Hippocampal formation (tissue), 2 donors: ENCODE measurements at regions not wholly inside any gene's neighbourhood (a gene's known extent, or its start where the extent isn't known, plus 50 kb on each side); places are given as distances from the start of the nearest gene placed in this dataset.

ENCODE experiments used
- DNase-seq, 2 donors: peaks; one replicate each; lab custom pipeline; 2025; lab: John Stamatoyannopoulos, UW

GRCh38 chr6:19454721-19455392 is 382.3 kb upstream of the ID4 start:
- no peak for DNase-seq

- DNase-seq: no peak
These were observed 373.9 kb upstream of the ID4 start for GRCh38 chr6:19463250-19463649.

DNA sequence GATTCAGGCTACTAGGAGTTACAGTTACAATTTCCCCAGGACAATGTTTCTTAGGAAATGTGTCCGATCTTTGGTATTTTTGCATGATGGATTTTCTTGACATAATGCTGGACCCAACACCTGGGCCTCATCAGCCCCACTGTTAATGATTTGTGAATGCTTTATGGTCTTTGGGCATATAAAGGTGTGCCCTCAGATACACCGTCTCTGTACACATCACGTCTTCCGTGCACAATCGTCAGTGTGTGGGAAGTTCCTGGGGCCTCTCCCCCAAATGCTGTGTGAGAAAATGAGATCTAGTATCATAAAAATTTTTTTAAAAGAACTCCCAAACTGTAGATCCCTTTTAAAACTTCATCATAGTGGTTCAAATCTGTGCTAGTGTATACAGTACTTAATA is 373.2 kb upstream of the ID4 start:
- DNase-seq: no peak

- no peak for DNase-seq
These were observed 371.9 kb upstream of the ID4 start for GRCh38 chr6:19465256-19465655.

DNA sequence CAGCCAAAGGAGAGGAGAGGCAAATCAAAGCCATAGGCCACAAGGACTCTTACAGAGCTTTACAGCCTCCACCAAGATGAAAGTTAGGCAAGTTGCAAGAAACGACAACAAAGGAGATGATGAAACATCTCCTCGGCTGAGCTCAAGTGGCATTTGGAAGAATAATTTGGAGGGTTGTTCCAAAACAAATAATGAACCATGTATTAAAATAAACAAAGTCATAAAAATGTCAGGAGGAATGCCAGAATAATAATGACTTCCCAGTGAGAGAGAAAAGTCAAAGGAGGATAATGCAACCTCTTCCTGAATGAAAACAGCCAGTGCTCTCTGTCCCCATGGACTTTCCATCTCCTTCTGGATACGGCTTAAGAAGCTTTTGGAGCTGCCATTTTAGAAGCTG is 371.4 kb upstream of the ID4 start:
- DNase-seq: no peak

- no peak for DNase-seq
These were observed 366.8 kb upstream of the ID4 start for GRCh38 chr6:19470333-19470732.

DNA sequence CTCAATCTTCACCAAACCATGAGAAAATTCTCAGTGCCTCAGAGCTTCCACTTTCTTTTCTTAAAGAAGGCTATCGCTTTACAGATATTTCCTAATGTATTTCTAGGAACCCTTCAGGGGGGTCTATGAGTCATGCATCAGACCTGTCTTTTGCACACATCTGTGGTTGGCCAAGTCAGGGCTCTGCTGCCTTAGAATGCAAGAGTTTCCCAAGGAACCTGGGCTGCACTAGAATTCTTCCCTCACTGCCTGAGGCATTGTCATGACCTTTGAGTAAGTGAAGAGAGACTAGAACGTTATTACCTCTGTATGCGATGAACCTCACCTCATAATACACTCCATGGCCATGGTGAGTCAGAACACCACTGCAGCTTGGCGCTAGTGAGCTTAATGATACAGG is 365.0 kb upstream of the ID4 start:
- no peak for DNase-seq

DNA sequence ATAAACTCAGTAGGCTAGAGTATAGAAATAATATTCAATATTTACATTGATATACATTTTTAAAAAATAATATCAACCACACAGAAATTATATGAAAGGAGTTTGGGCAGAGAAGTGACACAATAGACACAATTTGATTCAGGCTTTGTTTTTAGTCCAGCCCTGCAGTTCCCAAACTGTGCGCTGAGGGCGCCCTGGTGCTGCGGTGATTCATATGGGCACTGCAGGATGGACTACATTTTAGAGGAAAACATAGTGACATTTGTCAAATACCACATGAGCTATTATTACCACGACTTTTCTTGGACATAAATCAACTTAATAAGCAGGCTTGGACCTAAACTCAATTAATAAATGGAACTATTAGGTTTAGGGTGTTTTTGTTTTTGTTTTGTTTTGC is 364.3 kb upstream of the ID4 start:
- DNase-seq: no peak

- DNase-seq: no peak
These were observed 359.6 kb upstream of the ID4 start for GRCh38 chr6:19477563-19477962.

- no peak for DNase-seq
These were observed 358.9 kb upstream of the ID4 start for GRCh38 chr6:19478273-19478672.

- DNase-seq: no peak
These were observed 358.2 kb upstream of the ID4 start for GRCh38 chr6:19478992-19479391.

DNA sequence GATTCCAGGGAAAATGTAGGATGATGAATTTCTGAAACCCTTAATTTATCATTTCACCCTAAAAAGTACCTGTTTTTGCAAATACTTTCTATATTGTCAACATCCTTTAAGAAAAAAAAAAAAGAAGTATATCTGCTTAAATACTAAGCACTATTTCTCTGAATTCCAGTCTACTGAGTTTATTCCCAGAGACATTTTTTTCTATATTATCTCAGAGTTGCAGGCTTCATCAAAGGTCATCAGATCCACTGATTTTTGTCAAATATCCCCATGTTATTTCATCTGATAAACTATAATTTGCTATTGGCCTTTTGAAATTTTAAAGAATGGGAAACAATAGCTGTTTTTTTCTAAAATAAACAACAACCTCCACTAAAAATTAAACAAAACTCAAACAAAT is 357.6 kb upstream of the ID4 start:
- no peak for DNase-seq

- DNase-seq: no peak
These were observed 344.3 kb upstream of the ID4 start for GRCh38 chr6:19492636-19493405.

DNA sequence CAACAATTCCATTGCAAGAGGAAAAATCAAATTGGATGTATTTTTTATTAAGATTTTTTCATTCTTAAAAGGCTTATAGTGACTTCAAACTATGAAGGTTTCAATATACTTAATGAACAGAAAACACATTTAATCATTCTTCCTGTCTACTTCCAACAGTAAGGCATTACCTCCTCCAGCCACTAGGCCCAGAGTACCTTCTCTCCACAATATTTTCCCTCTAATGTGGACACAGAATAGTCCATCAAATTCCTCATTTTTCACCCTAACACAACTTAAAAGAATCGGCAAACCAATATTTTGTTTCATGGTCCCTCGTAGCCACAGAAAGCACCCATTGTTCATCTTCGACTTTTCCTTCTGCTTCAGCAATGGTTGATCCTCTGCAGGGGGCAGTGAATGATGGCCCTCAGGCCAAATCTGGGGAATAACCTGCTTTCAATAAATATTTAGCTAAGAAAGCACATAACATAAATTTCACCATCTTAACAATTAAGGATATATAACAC is 335.4 kb upstream of the ID4 start:
- no peak for DNase-seq

DNA sequence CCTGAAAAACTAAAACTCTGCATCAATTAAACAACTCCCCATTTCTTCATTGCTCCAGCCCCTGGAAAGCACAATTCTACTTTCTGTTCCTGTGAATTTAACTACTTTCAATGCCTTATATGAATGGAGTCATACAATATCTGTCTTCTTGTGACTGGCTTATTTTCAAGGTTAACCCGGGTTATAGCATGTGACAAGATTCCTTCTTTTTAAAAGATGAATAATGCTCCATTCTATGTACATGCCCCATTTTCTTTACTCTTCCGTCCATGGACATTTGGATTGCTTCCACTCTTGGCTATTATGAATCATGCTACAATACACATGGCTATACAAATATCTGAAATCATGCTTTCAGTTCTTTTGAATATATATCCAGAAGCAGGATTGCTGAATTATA is 334.9 kb upstream of the ID4 start:
- no peak for DNase-seq

DNA sequence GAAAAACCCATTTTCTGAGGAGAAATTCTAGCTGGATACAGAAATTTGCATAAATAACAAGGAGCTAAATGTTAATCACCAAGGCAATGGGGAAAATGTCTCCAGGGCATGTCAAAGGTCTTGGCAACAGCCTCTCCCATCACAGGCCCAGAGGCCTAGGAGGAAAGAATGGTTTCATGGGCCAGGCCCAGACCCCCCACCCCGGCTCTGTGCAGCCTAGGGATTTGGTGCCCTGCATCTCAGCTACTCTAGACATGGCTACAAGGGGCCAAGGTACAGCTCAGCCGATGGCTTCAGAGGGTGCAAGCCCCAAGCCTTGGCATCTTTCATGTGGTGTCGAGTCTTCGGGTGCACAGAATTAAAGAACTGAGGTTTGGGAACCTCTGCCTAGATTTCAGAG is 321.2 kb upstream of the ID4 start:
- no peak for DNase-seq

GRCh38 chr6:19519941-19520340 is 317.2 kb upstream of the ID4 start:
- DNase-seq: no peak

DNA sequence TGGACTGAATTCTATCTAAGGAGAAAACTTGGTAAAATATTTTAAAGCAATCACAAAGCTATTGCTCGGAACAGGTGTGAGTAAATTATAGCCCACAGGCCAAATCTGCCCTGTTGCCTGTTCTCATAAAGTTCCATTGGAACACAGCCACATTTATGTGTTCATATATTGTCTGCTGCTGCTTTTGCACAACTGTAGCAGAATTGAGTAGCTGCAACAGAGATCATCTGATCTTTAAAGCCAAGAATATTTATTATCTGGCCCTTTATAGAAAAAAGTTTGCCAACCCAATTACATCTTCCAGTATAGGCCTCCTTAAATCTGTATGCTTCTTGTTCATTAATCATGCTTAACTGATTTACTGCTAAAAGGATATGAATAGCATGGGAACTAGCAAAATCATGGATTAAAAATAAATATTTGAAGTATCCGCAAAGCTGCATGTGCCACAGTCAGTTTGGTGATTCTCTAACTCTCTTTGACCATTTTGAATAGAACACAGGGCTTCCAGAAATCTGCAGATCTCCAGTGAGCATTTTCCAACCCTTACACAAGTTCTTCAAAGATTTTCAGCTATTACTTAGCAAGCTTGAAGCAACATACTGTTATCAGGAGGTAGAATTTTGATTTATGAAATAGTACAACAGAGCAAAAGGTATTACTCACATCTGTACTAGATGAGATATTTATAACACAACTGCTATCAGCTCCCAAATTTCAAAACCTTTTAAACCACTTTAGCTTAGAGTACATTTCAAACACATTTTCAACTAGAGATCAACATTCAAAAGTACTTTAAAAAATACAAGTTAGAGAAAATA is 312.6 kb upstream of the ID4 start:
- no peak for DNase-seq

GRCh38 chr6:19525673-19526072 is 311.5 kb upstream of the ID4 start:
- no peak for DNase-seq

DNA sequence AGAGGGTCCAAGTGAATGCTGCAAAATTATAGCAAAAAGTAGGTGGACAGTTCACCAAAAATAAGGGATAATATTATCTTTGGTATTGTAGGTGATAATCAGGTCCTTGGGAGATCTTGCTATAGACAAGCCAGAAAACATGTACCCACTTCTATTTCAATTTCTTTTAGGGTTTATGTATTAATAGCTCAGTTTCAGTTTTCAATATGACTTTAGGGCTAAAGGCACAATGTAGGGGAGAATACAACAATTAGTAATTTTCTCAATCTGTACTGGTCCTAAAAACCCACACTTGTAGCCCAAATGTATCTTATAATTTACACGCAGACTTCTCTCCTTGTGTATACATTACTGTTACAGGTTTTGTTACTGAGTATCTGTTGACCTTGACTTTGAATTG is 307.0 kb upstream of the ID4 start:
- DNase-seq: no peak

GRCh38 chr6:19535351-19535750 is 301.8 kb upstream of the ID4 start:
- no peak for DNase-seq

DNA sequence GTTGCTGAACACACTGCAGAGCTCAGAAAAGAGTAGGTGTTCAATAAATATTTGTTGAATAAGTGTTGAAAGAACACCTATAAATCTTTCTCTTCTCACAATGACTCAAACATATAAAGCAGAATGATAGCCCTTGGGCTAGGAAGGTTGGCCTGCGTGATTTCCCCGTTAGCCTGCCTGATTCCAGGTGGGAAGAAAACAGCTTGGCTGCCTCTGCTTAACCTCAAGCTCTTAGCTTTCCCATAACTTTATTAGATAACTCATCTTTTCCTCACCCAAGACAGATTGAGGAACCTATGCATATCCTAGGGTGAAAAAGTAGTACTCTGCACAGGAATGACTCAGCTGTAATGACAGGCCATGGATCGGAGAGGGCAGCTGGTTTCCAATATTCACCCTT is 300.3 kb upstream of the ID4 start:
- no peak for DNase-seq

DNA sequence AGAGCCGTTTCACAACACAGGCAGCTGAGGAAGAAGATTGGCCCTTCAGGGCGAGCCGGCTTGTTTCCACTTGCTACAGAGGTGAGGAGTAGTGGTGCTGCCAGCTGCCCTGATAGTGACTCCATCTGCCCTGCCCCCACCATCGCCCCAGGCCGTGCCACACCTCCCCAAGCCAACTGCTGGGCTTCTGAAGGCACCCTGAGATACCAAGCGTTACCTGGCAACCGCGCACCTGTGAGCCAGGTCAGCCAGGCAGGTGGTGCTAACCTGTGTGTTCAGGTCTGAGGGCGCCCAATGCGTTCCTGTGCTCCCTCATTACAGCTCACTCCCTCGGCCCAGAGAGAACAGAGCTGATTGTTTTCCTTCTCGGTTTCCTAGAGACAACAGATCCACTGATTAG is 299.1 kb upstream of the ID4 start:
- no peak for DNase-seq
